DOHH2 (cell line): ENCODE measurements at regions not wholly inside any gene's neighbourhood (a gene's known extent, or its start where the extent isn't known, plus 50 kb on each side); places are given as distances from the start of the nearest gene placed in this dataset.

Experiments
- H3F3A ChIP-seq: fragments of 200-600 bp; sonication (generic), shearing (Covaris generic); 2 replicates; pipeline ENCODE4 v1.6.0; 2016; ENCODE audit warnings: antibody characterized with exemption, mild to moderate bottlenecking; ENCODE audit not compliant: control insufficient read depth, insufficient read depth
- H3K27ac ChIP-seq: fragments of 200-600 bp; sonication (generic); 2 replicates; pipeline ENCODE4 v1.5.1; 2014; ENCODE audit warnings: low read depth, mild to moderate bottlenecking, low read length, moderate library complexity
- H3K27me3 ChIP-seq: fragments of 200-600 bp; sonication (generic); 2 replicates; pipeline ENCODE4 v1.6.1; 2014; ENCODE audit warnings: mild to moderate bottlenecking, low read length, mixed read lengths; ENCODE audit not compliant: control insufficient read depth
- H3K36me3 ChIP-seq: fragments of 200-600 bp; sonication (generic); 2 replicates; pipeline ENCODE4 v1.6.1; 2014; ENCODE audit warnings: mild to moderate bottlenecking, low read length, moderate library complexity, mixed read lengths; ENCODE audit not compliant: control insufficient read depth
- H3K4me1 ChIP-seq: fragments of 200-600 bp; sonication (generic); 2 replicates; pipeline ENCODE4 v1.6.1; 2014; ENCODE audit warnings: mild to moderate bottlenecking, low read length, mixed read lengths; ENCODE audit not compliant: control insufficient read depth
- H3K4me2 ChIP-seq: fragments of 200-600 bp; sonication (generic); 2 replicates; pipeline ENCODE4 v1.6.0; 2014; ENCODE audit warnings: mild to moderate bottlenecking, low read length, moderate library complexity
- H3K4me3 ChIP-seq: fragments of 200-600 bp; sonication (generic); 2 replicates; pipeline ENCODE4 v1.5.1; 2014; ENCODE audit warnings: mild to moderate bottlenecking, low read length, mixed read lengths
- H3K79me2 ChIP-seq: fragments of 200-600 bp; sonication (generic); 2 replicates; pipeline ENCODE4 v1.6.1; 2014; ENCODE audit warnings: mild to moderate bottlenecking, low read length, mixed read lengths; ENCODE audit not compliant: control insufficient read depth
- H3K9me2 ChIP-seq: fragments of 200-600 bp; sonication (generic); replicated peaks from 2 replicates; pipeline ENCODE4 v1.6.1; 2014; ENCODE audit warnings: mild to moderate bottlenecking, low read length, mixed read lengths; ENCODE audit not compliant: control insufficient read depth
- H3K9me3 ChIP-seq: fragments of 200-600 bp; sonication (generic); 2 replicates; pipeline ENCODE4 v1.6.1; 2014; ENCODE audit warnings: antibody characterized with exemption, low read length, mixed read lengths; ENCODE audit not compliant: control insufficient read depth, insufficient read depth
- H4K20me1 ChIP-seq: fragments of 200-600 bp; sonication (generic); 2 replicates; pipeline ENCODE4 v1.6.0; 2014; ENCODE audit warnings: low read depth, mild to moderate bottlenecking, antibody characterized with exemption, low read length, moderate library complexity; ENCODE audit not compliant: control insufficient read depth, insufficient read depth
- EZH2phosphoT487 ChIP-seq: fragments of 200-600 bp; sonication (generic); IDR thresholded peaks from 2 replicates; pipeline ENCODE4 v1.6.1; 2017; ENCODE audit warnings: borderline replicate concordance, mild to moderate bottlenecking, antibody characterized with exemption, low read length, moderate library complexity, mixed read lengths
- TF ChIP-seq, protein P1 (sequence below): fragments of 200-600 bp; sonication (generic); IDR thresholded peaks from one replicate; pipeline ENCODE4 v1.5.1; 2014; ENCODE audit warnings: antibody characterized with exemption, mild to moderate bottlenecking, low read depth, low read length; ENCODE audit not compliant: poor library complexity, severe bottlenecking

DNA sequence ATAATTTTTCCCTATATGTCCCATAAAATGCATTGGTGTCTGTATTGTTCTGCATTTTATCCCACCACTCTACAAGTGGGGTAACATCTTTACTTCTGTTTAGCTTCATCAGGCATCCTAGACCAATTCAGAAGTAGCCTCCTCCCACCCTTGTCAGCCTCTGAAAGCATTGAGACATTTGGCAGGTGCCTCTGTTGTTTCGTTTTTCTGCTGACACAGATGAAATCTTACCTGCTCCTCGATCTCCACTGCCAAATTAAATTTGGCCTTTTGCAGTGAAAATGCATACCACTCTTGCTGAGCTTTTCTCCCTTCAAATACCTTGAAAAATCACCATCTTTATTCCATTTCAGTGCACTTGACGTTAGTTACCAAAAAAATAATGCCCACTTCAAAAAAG is 83.5 kb upstream of the STARD13 start:
- TF ChIP-seq, protein P1, sequence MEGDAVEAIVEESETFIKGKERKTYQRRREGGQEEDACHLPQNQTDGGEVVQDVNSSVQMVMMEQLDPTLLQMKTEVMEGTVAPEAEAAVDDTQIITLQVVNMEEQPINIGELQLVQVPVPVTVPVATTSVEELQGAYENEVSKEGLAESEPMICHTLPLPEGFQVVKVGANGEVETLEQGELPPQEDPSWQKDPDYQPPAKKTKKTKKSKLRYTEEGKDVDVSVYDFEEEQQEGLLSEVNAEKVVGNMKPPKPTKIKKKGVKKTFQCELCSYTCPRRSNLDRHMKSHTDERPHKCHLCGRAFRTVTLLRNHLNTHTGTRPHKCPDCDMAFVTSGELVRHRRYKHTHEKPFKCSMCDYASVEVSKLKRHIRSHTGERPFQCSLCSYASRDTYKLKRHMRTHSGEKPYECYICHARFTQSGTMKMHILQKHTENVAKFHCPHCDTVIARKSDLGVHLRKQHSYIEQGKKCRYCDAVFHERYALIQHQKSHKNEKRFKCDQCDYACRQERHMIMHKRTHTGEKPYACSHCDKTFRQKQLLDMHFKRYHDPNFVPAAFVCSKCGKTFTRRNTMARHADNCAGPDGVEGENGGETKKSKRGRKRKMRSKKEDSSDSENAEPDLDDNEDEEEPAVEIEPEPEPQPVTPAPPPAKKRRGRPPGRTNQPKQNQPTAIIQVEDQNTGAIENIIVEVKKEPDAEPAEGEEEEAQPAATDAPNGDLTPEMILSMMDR = no peak
- no peak for TF ChIP-seq EZH2phosphoT487

DNA sequence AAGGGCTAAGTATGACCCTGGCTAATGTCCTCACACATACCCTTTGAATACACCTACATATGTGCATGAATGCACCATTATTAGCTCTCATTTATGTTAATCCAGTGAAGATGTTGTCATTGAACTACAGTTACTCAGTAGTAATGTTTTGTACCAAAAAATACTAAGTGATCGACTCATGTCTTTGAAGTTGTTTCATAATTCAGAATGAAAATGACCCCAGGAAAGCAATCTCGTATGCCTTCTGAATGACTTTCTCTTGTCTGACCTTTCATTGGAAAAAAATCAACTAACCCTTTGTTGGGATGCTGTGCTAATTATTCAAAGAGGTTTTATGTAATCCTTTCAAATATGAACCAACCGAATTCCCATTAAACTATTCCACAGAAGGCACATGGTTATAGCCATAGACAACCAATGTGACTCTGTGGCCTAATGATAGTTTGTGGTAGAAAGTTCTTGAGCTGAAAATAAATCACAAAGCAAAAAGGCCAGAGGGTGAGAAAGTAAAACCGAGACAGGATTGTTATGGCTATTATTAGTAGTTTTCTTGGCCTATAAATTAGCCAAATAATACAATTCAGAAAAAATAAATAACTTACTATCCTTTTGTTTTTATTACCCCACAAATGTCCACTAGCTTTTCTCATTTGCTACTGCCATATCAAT is 86.8 kb upstream of the STARD13 start:
- Histone ChIP-seq H4K20me1 (no peaks in the 10 kb centered on the region), H3K36me3 (no peaks in the 10 kb centered on the region), H3F3A (no peaks in the 10 kb centered on the region), H3K9me3 (no peaks in the 10 kb centered on the region), H3K79me2 (no peaks in the 10 kb centered on the region), H3K27ac (no peak overlapping the region), H3K27me3 (no peaks in the 10 kb centered on the region), H3K9me2 (no peaks in the 10 kb centered on the region), H3K4me1 (peaks cover 8% of the 10 kb centered on the region), H3K4me3 (no peak overlapping the region), H3K4me2 (no peak overlapping the region)
- no peak for TF ChIP-seq EZH2phosphoT487
- TF ChIP-seq, protein P1 = no peak

More for the DNA sequence above, 83.5 kb upstream of the STARD13 start:
- H3K4me3 ChIP-seq = no peak overlapping the region
- H3K79me2 ChIP-seq = no peaks in the 10 kb centered on the region
- no peaks in the 10 kb centered on the region for H3K36me3 ChIP-seq
- no peaks in the 10 kb centered on the region for H3F3A ChIP-seq
- no peak overlapping the region for H3K4me2 ChIP-seq
- no peak overlapping the region for H3K27ac ChIP-seq
- H4K20me1 ChIP-seq = no peaks in the 10 kb centered on the region
- no peaks in the 10 kb centered on the region for H3K9me2 ChIP-seq
- H3K4me1 ChIP-seq = peaks cover 8% of the 10 kb centered on the region
- H3K27me3 ChIP-seq = no peaks in the 10 kb centered on the region
- H3K9me3 ChIP-seq = no peaks in the 10 kb centered on the region

DNA sequence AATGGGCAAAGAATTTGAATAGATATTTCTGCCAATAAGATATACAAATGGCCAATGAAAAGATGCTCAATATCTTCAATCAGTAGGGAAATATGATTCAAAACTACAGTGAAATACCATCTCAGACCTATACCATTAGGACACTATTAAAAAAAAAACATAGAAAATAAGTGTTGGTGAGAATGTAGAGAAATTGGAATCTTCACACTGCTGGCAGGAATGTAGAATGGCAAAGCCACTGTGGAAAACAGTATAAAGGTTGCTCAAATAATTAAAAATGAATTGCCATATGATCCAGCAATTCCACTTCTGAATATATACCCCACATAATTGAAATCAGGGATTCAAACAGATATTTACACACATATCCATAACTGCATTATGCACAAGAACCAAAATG is 88.1 kb upstream of the STARD13 start:
- H3K9me2 ChIP-seq = no peaks in the 10 kb centered on the region
- H4K20me1 ChIP-seq = no peaks in the 10 kb centered on the region
- TF ChIP-seq, protein P1 = no peak
- no peak for TF ChIP-seq EZH2phosphoT487
- H3K9me3 ChIP-seq = no peaks in the 10 kb centered on the region
- no peak overlapping the region for H3K4me2 ChIP-seq
- H3K4me3 ChIP-seq = no peak overlapping the region
- H3F3A ChIP-seq = no peaks in the 10 kb centered on the region
- H3K36me3 ChIP-seq = no peaks in the 10 kb centered on the region
- H3K79me2 ChIP-seq = no peaks in the 10 kb centered on the region
- H3K27ac ChIP-seq = no peak overlapping the region
- H3K27me3 ChIP-seq = no peaks in the 10 kb centered on the region
- H3K4me1 ChIP-seq = no peaks in the 10 kb centered on the region
